Neural cell (in vitro differentiated cells): ENCODE measurements at regions not wholly inside any gene's neighbourhood (a gene's known extent, or its start where the extent isn't known, plus 50 kb on each side); places are given as distances from the start of the nearest gene placed in this dataset.

Experiments
- H2AFZ ChIP-seq: fragments of 200-600, 300-800 bp; sonication (generic), shearing (Covaris generic); 2 replicates; pipeline ENCODE4 v1.6.0; 2014; ENCODE audit warnings: low read depth, mild to moderate bottlenecking, antibody characterized with exemption, low read length, moderate library complexity
- H3F3A ChIP-seq: fragments of 200-600 bp; shearing (Covaris generic); 2 replicates; pipeline ENCODE4 v1.6.1; 2016; ENCODE audit warnings: mild to moderate bottlenecking, moderate library complexity, mixed read lengths, antibody characterized with exemption, low read length; ENCODE audit not compliant: insufficient read depth, poor library complexity, severe bottlenecking
- H3K27ac ChIP-seq: fragments of 200-600, 300-800 bp; sonication (generic), shearing (Covaris generic); 2 replicates; pipeline ENCODE4 v1.5.1; 2014; ENCODE audit warnings: mild to moderate bottlenecking, low read length, moderate library complexity
- H3K27me3 ChIP-seq: fragments of 300-800, 200-600 bp; sonication (generic), shearing (Covaris generic); 2 replicates; pipeline ENCODE4 v1.6.0; 2014; ENCODE audit warnings: mild to moderate bottlenecking, low read depth, low read length, moderate library complexity; ENCODE audit not compliant: insufficient read depth
- H3K36me3 ChIP-seq: fragments of 300-800, 200-600 bp; sonication (generic), shearing (Covaris generic); 2 replicates; pipeline ENCODE4 v1.5.1; 2014; ENCODE audit warnings: mild to moderate bottlenecking, antibody characterized with exemption, low read length, moderate library complexity; ENCODE audit not compliant: insufficient read depth
- H3K4me2 ChIP-seq: fragments of 300-800, 200-600 bp; sonication (generic), shearing (Covaris generic); 2 replicates; pipeline ENCODE4 v1.6.0; 2014; ENCODE audit warnings: mild to moderate bottlenecking, low read length
- H3K4me3 ChIP-seq: fragments of 300-800, 200-600 bp; sonication (generic), shearing (Covaris generic); 2 replicates; pipeline ENCODE4 v1.5.1; 2014; ENCODE audit warnings: mild to moderate bottlenecking, low read length, moderate library complexity
- H3K79me2 ChIP-seq: fragments of 200-600 bp; shearing (Covaris generic); replicated peaks from 2 replicates; pipeline ENCODE4 v1.6.0; 2014; ENCODE audit warnings: mild to moderate bottlenecking, low read length, moderate library complexity; ENCODE audit not compliant: insufficient read depth
- H3K9ac ChIP-seq: fragments of 300-800, 200-600 bp; sonication (generic), shearing (Covaris generic); 2 replicates; pipeline ENCODE4 v1.6.1; 2016; ENCODE audit warnings: mild to moderate bottlenecking, low read length, mixed read lengths
- H3K9me2 ChIP-seq: fragments of 200-600 bp; shearing (Covaris generic); 2 replicates; pipeline ENCODE4 v1.6.1; 2016; ENCODE audit warnings: mild to moderate bottlenecking, low read length, mixed read lengths; ENCODE audit not compliant: insufficient read depth
- H3K9me3 ChIP-seq: fragments of 200-600, 300-800 bp; sonication (generic), shearing (Covaris generic); 2 replicates; pipeline ENCODE4 v1.6.1; 2016; ENCODE audit warnings: mild to moderate bottlenecking, mixed run types, low read length, moderate library complexity, mixed read lengths
- H4K20me1 ChIP-seq: fragments of 200-600 bp; shearing (Covaris generic); 2 replicates; pipeline ENCODE4 v1.6.1; 2016; ENCODE audit warnings: mild to moderate bottlenecking, mixed run types; ENCODE audit not compliant: insufficient read depth
- CTCF ChIP-seq: fragments of 450-650 bp; IDR thresholded peaks from 2 replicates; pipeline ENCODE4 v1.5.1; 2014; ENCODE audit warnings: antibody characterized with exemption, mild to moderate bottlenecking, moderate library complexity; ENCODE audit not compliant: poor library complexity, severe bottlenecking
- EP300 ChIP-seq: fragments of 450-650 bp; conservative IDR thresholded peaks from 2 replicates; pipeline ENCODE4 v1.6.1; 2014; ENCODE audit warnings: antibody characterized with exemption, mild to moderate bottlenecking, moderate library complexity; ENCODE audit not compliant: poor library complexity, severe bottlenecking
- EZH2 ChIP-seq: fragments of 200-600, 300-800 bp; shearing (Covaris generic), sonication (generic); IDR thresholded peaks from 2 replicates; pipeline ENCODE4 v1.6.1; 2014; ENCODE audit warnings: antibody characterized with exemption, low read length, borderline replicate concordance, mild to moderate bottlenecking; ENCODE audit not compliant: insufficient read depth, poor library complexity, severe bottlenecking
- MXI1 ChIP-seq: fragments of 450-650 bp; conservative IDR thresholded peaks from 2 replicates; pipeline ENCODE4 v1.6.1; 2014; ENCODE audit warnings: antibody characterized with exemption, mild to moderate bottlenecking; ENCODE audit not compliant: poor library complexity, severe bottlenecking
- POLR2AphosphoS5 ChIP-seq: IDR thresholded peaks from 2 replicates; pipeline ENCODE4 v1.6.1; 2012
- RAD21 ChIP-seq: fragments of 450-650 bp; conservative IDR thresholded peaks from 2 replicates; pipeline ENCODE4 v1.6.1; 2014; ENCODE audit warnings: antibody characterized with exemption, mild to moderate bottlenecking, moderate library complexity
- REST ChIP-seq: IDR thresholded peaks from 2 replicates; pipeline ENCODE4 v1.6.1; 2012; ENCODE audit warnings: borderline replicate concordance
- SMC3 ChIP-seq: fragments of 450-650 bp; conservative IDR thresholded peaks from 2 replicates; pipeline ENCODE4 v1.6.1; 2014; ENCODE audit warnings: antibody characterized with exemption, mild to moderate bottlenecking, moderate library complexity; ENCODE audit not compliant: poor library complexity
- TAF1 ChIP-seq: IDR thresholded peaks from 2 replicates; pipeline ENCODE4 v1.6.1; 2012; ENCODE audit warnings: low read depth

GRCh38 chr3:11930084-11930483, 74.1 kb upstream of the SYN2 start:
- Histone ChIP-seq H3K9me2 (no peaks in the 10 kb centered on the region), H3K27ac (no peak overlapping the region), H3K4me2 (no peak overlapping the region), H2AFZ (no peak overlapping the region), H3K9ac (no peak overlapping the region), H3K27me3 (no peaks in the 10 kb centered on the region), H3K79me2 (no peaks in the 10 kb centered on the region), H3K36me3 (no peaks in the 10 kb centered on the region), H3K4me3 (no peak overlapping the region), H4K20me1 (no peaks in the 10 kb centered on the region), H3F3A (no peaks in the 10 kb centered on the region), H3K9me3 (no peaks in the 10 kb centered on the region)
- TF ChIP-seq CTCF, result no peak
- TF ChIP-seq EZH2, result no peak
- no peak for TF ChIP-seq RAD21
- TF ChIP-seq EP300, result no peak

- Histone ChIP-seq H3K79me2 (no peaks in the 10 kb centered on the region), H3K9ac (no peak overlapping the region), H3K27me3 (no peaks in the 10 kb centered on the region), H3K27ac (no peak overlapping the region), H2AFZ (no peak overlapping the region), H3K9me3 (no peaks in the 10 kb centered on the region), H3K36me3 (no peaks in the 10 kb centered on the region), H3K9me2 (no peaks in the 10 kb centered on the region), H3K4me3 (no peak overlapping the region), H3F3A (no peaks in the 10 kb centered on the region), H3K4me2 (no peak overlapping the region), H4K20me1 (no peaks in the 10 kb centered on the region)
- TF ChIP-seq EP300, result no peak
- no peak for TF ChIP-seq EZH2
- TF ChIP-seq TAF1, result no peak
- no peak for TF ChIP-seq REST
- TF ChIP-seq CTCF, result no peak
- no peak for TF ChIP-seq RAD21
- no peak for TF ChIP-seq SMC3
- TF ChIP-seq POLR2AphosphoS5, result no peak
- no peak for TF ChIP-seq MXI1
These were observed 71.6 kb upstream of the SYN2 start for GRCh38 chr3:11932636-11933035.
